ENCODE measurements at regions not wholly inside any gene's neighbourhood (a gene's known extent, or its start where the extent isn't known, plus 50 kb on each side); places are given as distances from the start of the nearest gene placed in this dataset.

DNA sequence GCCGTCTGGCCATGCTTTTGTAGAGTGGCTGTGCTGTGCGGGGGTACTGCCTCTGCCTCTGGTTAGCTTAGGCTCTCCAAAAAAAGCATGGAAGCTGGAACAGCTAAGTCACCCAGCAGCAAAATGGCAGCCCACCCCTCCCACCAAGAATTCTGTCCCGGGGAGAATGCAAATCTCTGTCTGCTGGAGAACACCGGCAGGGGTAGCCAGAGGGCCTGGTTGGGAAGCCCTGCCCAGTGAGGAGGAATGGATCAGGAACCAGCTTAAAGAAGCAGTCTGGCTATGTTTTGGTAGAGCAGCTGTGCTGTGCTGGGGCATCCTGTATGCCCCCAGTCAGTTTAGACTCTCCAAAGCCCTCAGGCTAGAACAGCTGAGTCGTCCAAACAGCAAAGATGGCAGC lies 56.2 kb upstream of the PTPRG start:
- H3K9ac ChIP-seq (ENCODE audit: control insufficient read depth, insufficient read depth, low read length): no peak overlapping the region
- 43% methylated on average over 5 of the region's 5 CpGs for WGBS (ENCODE audit: insufficient coverage, insufficient replicate concordance, low lambda C conversion rate, missing lambda C conversion rate)
- no peak for TF ChIP-seq HDGF (IDR thresholded peaks at IDR 0.05)
- no peak for TF ChIP-seq NFIC (IDR thresholded peaks at IDR 0.05; ENCODE audit: low read depth, low read length)
- no peak for TF ChIP-seq MYC (IDR thresholded peaks at IDR 0.05; ENCODE audit: insufficient read depth, insufficient read length, insufficient replicate concordance, low read length, severe bottlenecking)
- TF ChIP-seq ETV6 (conservative IDR thresholded peaks at IDR 0.05 in 1 of 2, IDR thresholded peaks at IDR 0.05 in 1 of 2; ENCODE audit: borderline replicate concordance in 1 of 2, low read depth in 1 of 2): no peak
- no peak for TF ChIP-seq CBFB (IDR thresholded peaks at IDR 0.05; ENCODE audit: low read depth)
- TF ChIP-seq, protein P1, sequence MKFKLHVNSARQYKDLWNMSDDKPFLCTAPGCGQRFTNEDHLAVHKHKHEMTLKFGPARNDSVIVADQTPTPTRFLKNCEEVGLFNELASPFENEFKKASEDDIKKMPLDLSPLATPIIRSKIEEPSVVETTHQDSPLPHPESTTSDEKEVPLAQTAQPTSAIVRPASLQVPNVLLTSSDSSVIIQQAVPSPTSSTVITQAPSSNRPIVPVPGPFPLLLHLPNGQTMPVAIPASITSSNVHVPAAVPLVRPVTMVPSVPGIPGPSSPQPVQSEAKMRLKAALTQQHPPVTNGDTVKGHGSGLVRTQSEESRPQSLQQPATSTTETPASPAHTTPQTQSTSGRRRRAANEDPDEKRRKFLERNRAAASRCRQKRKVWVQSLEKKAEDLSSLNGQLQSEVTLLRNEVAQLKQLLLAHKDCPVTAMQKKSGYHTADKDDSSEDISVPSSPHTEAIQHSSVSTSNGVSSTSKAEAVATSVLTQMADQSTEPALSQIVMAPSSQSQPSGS (IDR thresholded peaks at IDR 0.05; ENCODE audit: low read length): no peak
- TF ChIP-seq, protein P2, sequence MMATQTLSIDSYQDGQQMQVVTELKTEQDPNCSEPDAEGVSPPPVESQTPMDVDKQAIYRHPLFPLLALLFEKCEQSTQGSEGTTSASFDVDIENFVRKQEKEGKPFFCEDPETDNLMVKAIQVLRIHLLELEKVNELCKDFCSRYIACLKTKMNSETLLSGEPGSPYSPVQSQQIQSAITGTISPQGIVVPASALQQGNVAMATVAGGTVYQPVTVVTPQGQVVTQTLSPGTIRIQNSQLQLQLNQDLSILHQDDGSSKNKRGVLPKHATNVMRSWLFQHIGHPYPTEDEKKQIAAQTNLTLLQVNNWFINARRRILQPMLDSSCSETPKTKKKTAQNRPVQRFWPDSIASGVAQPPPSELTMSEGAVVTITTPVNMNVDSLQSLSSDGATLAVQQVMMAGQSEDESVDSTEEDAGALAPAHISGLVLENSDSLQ (IDR thresholded peaks at IDR 0.05): no peak
- TF ChIP-seq BCL11A (IDR thresholded peaks at IDR 0.05; ENCODE audit: low read depth, low read length): no peak
- no peaks in the 10 kb centered on the region for H3K36me3 ChIP-seq (ENCODE audit: control insufficient read depth in 2 of 2, insufficient read depth in 2 of 2, low read length in 1 of 2)
- no peaks in the 10 kb centered on the region for H4K20me1 ChIP-seq (ENCODE audit: control insufficient read depth, insufficient read depth)
- ATAC-seq (no peak), DNase-seq (ENCODE audit: low read depth, low spot score) (no peak), FAIRE-seq (no peak)
- RAD21 ChIA-PET (ENCODE audit: unreplicated experiment): no interaction called here
- H3K27ac ChIP-seq (ENCODE audit: control insufficient read depth, insufficient read depth): no peak overlapping the region
- no peak overlapping the region for H3K4me2 ChIP-seq (ENCODE audit: control insufficient read depth, insufficient read depth)
- H2AFZ ChIP-seq (ENCODE audit: control insufficient read depth, low read depth, low read length): no peak overlapping the region
- POLR2A ChIA-PET: no interaction called here
- no peaks in the 10 kb centered on the region for H3K79me2 ChIP-seq (ENCODE audit: control insufficient read depth, insufficient read depth, low read length)
- in situ Hi-C loops (cut with MboI) (no loop called here), intact Hi-C loops (cut with micrococcal nuclease; ENCODE audit: unreplicated experiment) (no loop called here)
- BruUV-seq (replicated peaks): no TSS peak
- H3K4me1 ChIP-seq (ENCODE audit: control insufficient read depth, insufficient read depth, low read length): no peaks in the 10 kb centered on the region
- no peaks in the 10 kb centered on the region for H3K27me3 ChIP-seq (replicated peaks in 1 of 2; ENCODE audit: control insufficient read depth in 2 of 2, insufficient read depth in 2 of 2, low read length in 1 of 2)
- SMC1A ChIA-PET (ENCODE audit: uncharacterized antibody, unreplicated experiment): interaction anchor here (1.4 to 1.5 kb wide), 2 partner anchors 25 to 59 kb away, joined by 3 to 4 read pairs; no protein-coding TSS in a partner anchor
- CTCF ChIA-PET: interaction anchor here (1.1 to 1.5 kb wide), 2 partner anchors 8 to 25 kb away, joined by 3 to 4 read pairs; no protein-coding TSS in a partner anchor
- H3K4me3 ChIP-seq: no peak overlapping the region
- H3K9me3 ChIP-seq (replicated peaks; ENCODE audit: control insufficient read depth, insufficient read depth, low read length): no peaks in the 10 kb centered on the region
